Fibroblast of skin of right quadriceps (primary cell): ENCODE measurements at regions not wholly inside any gene's neighbourhood (a gene's known extent, or its start where the extent isn't known, plus 50 kb on each side); places are given as distances from the start of the nearest gene placed in this dataset.

Experiments
- DNase-seq: peaks from one replicate; pipeline ENCODE4 v3.0.0-alpha.2; 2013

GRCh38 chr6:77403424-77403823 lies 59.9 kb downstream of the HTR1B start:
- DNase-seq: peak; percentile 52

- no peak for DNase-seq
These were observed 62.1 kb downstream of the HTR1B start for GRCh38 chr6:77401231-77401630.

GRCh38 chr6:77397561-77397960 lies 65.7 kb downstream of the HTR1B start:
- no peak for DNase-seq

GRCh38 chr6:77389402-77389801 lies 73.9 kb downstream of the HTR1B start:
- no peak for DNase-seq

- DNase-seq: no peak
These were observed 80.3 kb downstream of the HTR1B start for GRCh38 chr6:77383026-77383425.

GRCh38 chr6:77373955-77374354 lies 89.3 kb downstream of the HTR1B start:
- no peak for DNase-seq

DNA sequence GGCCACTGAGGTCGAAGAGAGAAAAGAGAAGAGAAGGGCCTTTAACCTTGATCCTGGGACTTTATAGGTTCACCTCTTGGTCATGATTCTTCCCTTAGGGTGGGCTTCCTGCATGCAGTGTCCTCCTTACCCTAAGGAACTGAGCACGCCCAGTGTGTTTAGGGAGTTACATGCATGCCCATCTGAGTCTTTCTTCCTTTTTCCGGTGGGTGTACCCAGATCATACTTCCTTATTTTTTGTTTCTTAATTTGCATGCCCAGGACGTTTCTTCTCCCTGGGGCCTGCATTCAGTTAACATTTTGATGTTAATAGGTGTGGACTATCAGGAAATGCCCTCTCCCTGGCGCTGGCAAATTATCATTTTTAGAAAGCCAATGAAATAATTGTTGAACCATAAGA lies 91.5 kb downstream of the HTR1B start:
- DNase-seq: no peak

GRCh38 chr6:77368660-77369313 lies 94.5 kb downstream of the HTR1B start:
- peak; percentile 23 for DNase-seq

GRCh38 chr6:77366798-77367197 lies 96.5 kb downstream of the HTR1B start:
- DNase-seq: no peak

GRCh38 chr6:77363702-77364101 lies 99.6 kb downstream of the HTR1B start:
- DNase-seq: no peak

DNA sequence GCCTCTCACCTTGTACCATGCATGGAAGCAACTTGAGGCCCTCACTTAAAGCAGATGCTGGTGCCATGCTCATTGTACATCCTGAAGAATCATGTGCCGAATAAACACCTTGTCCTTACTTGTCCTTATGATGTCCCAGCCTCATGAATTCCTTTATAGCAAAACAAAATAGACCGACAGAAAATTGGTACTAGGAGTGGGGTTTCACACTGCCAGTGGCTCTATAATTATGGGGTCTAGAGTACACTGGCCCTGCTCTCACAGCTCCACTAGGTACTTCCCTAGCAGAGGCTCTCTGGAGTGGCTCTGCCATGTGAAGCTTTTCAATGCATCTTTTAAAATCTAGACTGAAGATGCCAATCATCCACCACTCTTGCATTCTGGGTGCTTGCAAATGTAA lies 101.2 kb downstream of the HTR1B start:
- no peak for DNase-seq

GRCh38 chr6:77361018-77361417 lies 102.3 kb downstream of the HTR1B start:
- DNase-seq: no peak

DNA sequence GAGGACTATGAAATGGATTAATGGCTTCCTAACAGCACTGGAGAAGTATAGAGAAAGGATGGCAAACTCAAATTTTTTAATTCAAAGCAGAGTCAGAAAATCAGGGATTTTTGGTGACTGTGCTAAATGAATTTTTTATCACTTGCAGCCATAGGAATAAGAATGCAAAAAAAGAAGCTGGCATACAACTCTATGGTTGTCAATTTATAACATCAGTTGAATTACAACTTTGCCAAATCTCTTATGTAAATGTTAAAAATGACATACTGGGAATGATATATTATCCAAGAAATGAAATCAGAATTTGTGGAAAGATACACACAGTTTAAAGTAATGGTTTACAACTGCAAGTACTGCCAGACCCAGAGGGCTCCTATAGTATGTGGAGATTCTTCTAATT lies 106.5 kb downstream of the HTR1B start:
- no peak for DNase-seq

- DNase-seq: no peak
These were observed 108.7 kb downstream of the HTR1B start for GRCh38 chr6:77354581-77354980.

GRCh38 chr6:77353129-77353528 lies 110.2 kb downstream of the HTR1B start:
- no peak for DNase-seq

DNA sequence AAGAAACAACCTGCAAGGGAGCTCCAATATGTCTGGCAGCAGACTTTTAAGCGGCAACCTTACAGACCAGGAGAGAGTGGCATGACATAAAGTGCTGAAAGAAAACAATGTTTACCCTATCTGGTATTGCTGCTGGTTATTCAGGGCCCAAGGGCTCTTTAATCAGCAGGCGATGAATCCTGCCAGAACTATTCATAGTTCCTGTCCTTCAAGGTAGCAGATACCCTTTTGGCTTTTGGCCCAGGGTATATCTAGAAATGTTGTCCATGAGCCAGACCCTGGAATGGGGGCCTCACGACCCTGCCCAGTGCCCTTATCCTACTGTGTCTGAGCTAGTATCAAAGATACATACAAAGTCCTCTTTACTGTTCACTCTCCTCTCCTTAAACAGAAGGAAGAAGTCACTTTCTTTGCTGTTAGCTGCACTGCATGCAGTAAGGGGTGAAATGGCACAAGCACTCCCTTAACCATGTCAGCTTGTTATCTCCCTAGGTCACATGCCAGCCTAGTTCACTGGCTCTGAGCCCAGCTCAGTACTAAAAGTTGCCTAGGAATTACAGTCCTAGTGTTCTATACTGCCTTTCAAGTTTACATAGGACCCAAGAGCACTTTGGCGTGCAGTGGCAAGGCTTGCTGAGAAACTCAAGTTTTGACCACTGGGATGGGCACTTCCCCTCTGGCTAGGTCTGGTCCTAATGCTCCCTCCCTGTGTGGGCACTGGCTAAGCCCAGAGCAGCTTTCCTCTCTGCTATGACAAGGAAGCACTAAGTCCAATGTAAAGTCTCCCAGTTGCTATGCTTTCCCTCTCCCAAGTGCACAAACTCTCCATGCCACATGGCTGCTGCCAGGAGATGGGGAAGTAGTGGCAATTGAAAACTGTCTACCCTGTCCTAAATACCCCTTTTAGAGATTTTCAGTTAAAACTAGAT lies 122.0 kb downstream of the HTR1B start:
- no peak for DNase-seq

- no peak for DNase-seq
These were observed 123.0 kb downstream of the HTR1B start for GRCh38 chr6:77340331-77340730.

DNA sequence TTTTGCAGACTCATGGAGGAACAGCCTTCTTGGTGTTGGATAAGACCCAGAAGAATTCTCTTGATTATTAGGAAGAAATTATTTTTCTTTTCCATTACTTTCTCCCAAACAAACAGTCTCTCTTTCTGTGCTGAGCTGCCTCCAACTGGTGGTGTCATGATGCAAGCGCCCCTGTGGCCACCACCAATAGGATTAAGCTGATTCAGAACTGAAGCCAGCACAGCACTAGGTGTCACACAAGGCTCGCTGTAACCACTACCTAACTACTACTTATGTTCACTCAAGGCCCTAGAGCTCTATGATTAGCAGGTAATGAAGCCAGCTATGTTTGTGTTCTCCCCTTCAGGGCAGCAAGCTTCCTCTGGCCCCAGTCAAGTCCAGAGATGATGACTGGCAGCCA lies 123.4 kb downstream of the HTR1B start:
- no peak for DNase-seq

DNA sequence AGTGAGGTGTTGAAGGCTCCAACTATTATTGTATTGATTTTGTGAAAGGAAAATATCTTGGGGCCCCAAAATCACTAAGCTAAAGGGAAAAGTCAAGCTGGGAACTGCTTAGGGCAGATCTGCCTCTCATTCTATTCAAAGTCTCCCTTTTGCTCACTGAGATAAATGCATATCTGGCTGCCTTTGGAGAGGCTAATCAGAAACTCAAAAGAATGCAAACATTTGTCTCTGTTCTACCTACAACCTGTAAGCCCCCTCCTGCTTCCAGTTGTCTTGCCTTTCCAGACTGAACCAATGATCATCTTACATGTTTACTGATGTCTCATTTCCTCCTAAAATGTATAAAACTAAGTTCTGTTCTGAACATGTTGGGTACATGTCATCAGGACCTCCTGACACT lies 125.9 kb downstream of the HTR1B start:
- no peak for DNase-seq

GRCh38 chr6:77334093-77334492 lies 129.2 kb downstream of the HTR1B start:
- DNase-seq: no peak

GRCh38 chr6:77332915-77333623 lies 130.2 kb downstream of the HTR1B start:
- no peak for DNase-seq

DNA sequence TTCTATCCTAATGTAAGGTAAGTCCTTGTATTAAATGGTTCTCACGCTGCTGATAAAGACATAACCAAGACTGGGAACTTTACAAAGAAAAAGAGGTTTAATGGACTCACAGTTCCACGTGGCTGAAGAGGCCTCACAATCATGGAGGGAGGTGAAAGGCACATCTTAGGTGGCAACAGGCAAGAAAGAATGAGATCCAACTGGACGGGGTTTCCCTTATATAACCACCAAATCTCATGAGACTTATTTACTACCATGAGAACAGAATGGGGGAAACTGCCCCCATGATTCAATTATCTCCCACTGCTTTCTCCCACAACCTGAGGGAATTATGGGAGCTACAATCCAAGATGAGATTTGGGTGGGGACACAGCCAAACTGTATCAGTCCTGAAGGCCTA lies 136.6 kb downstream of the HTR1B start:
- DNase-seq: no peak

DNA sequence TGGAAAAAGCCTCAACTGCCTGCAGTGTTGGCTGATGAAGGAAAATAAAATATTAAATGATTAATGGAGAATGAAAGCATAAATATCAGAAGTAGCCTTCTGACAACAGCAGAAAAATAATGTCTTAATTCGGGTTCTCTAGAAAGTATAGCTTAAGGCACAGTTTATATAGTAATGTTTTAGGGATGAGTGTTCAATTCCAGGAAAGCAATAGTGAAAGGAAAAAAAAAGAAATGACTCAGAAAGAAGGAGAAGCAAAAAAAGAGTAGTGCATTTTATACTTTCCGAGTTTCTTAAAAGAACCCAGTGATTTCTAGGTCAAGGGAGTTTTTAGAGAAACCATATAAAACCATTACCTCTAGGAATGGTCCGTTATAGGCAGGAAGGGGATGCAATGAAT lies 137.3 kb downstream of the HTR1B start:
- peak; percentile 7 for DNase-seq

DNA sequence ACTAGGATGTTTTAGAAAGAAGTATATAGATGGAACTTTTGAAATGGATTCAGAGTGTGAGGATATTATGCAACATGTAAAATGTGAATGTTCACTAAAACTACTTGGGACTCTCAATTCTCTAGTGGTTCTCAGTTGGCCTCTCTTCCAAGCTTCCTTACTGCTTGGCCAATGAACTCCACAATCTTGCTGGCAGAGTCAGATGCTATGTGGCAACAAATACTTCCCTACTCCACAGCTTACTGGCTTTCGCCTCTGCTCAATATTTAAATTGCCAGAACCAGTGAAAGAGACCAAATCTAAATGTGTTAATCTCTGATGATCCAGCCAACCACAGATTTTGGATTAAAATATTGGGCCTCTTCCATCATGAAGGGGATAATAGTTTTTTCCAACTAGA lies 138.4 kb downstream of the HTR1B start:
- peak; percentile 2 for DNase-seq
